ENCODE measurements at regions not wholly inside any gene's neighbourhood (a gene's known extent, or its start where the extent isn't known, plus 50 kb on each side); places are given as distances from the start of the nearest gene placed in this dataset.

GRCh38 chr5:106093134-106093533 is 1577.6 kb downstream of the EFNA5 start:
- no peak for TF ChIP-seq CTCF (IDR thresholded peaks at IDR 0.05; ENCODE audit: control extremely low read depth, extremely low read depth)
- no peaks in the 10 kb centered on the region for H3K36me3 ChIP-seq (ENCODE audit: control insufficient read depth in 4 of 4, insufficient read depth in 4 of 4, low read length in 4 of 4)
- ATAC-seq (ENCODE audit: insufficient read depth, low FRiP score) (no peak), DNase-seq (no peak)
- H3K9me3 ChIP-seq (ENCODE audit: control insufficient read depth in 4 of 4, insufficient read depth in 3 of 4, low read length in 3 of 4): no peaks in the 10 kb centered on the region
- no peak overlapping the region for H3K9ac ChIP-seq (ENCODE audit: insufficient read depth in 1 of 2, low read length in 2 of 2)
- WGBS, 2 donors: 87 to 97% methylated on average over 1 of the region's 1 CpG
- no peaks in the 10 kb centered on the region for H3K27me3 ChIP-seq (ENCODE audit: control insufficient read depth in 3 of 3, insufficient read depth in 3 of 3, low read length in 2 of 3)
- no peaks in the 10 kb centered on the region for H3K4me1 ChIP-seq (ENCODE audit: control insufficient read depth in 5 of 5, insufficient read depth in 5 of 5, low read length in 5 of 5)
- H3K4me3 ChIP-seq: no peak overlapping the region
- no peak overlapping the region for H3K27ac ChIP-seq (ENCODE audit: low read depth in 1 of 2, low read length in 1 of 2)

GRCh38 chr5:106092455-106092854 is 1578.3 kb downstream of the EFNA5 start:
- no peak for TF ChIP-seq CTCF (IDR thresholded peaks at IDR 0.05; ENCODE audit: control extremely low read depth, extremely low read depth)
- H3K9ac ChIP-seq (ENCODE audit: insufficient read depth in 1 of 2, low read length in 2 of 2): no peak overlapping the region
- no peaks in the 10 kb centered on the region for H3K27me3 ChIP-seq (ENCODE audit: control insufficient read depth in 3 of 3, insufficient read depth in 3 of 3, low read length in 2 of 3)
- H3K4me3 ChIP-seq: no peak overlapping the region
- H3K27ac ChIP-seq (ENCODE audit: low read depth in 1 of 2, low read length in 1 of 2): no peak overlapping the region
- H3K9me3 ChIP-seq (ENCODE audit: control insufficient read depth in 4 of 4, insufficient read depth in 3 of 4, low read length in 3 of 4): no peaks in the 10 kb centered on the region
- DNase-seq (no peak), ATAC-seq (ENCODE audit: insufficient read depth, low FRiP score) (no peak)
- 85 to 86% methylated on average over 1 of the region's 1 CpG for WGBS, 2 donors
- no peaks in the 10 kb centered on the region for H3K36me3 ChIP-seq (ENCODE audit: control insufficient read depth in 4 of 4, insufficient read depth in 4 of 4, low read length in 4 of 4)
- no peaks in the 10 kb centered on the region for H3K4me1 ChIP-seq (ENCODE audit: control insufficient read depth in 5 of 5, insufficient read depth in 5 of 5, low read length in 5 of 5)

- Histone ChIP-seq H3K36me3 (ENCODE audit: control insufficient read depth in 4 of 4, insufficient read depth in 4 of 4, low read length in 4 of 4) (no peaks in the 10 kb centered on the region), H3K9me3 (ENCODE audit: control insufficient read depth in 4 of 4, insufficient read depth in 3 of 4, low read length in 3 of 4) (no peaks in the 10 kb centered on the region), H3K27me3 (ENCODE audit: control insufficient read depth in 3 of 3, insufficient read depth in 3 of 3, low read length in 2 of 3) (no peaks in the 10 kb centered on the region), H3K4me3 (no peak overlapping the region), H3K4me1 (ENCODE audit: control insufficient read depth in 5 of 5, insufficient read depth in 5 of 5, low read length in 5 of 5) (no peaks in the 10 kb centered on the region), H3K27ac (ENCODE audit: low read depth in 1 of 2, low read length in 1 of 2) (no peak overlapping the region), H3K9ac (ENCODE audit: insufficient read depth in 1 of 2, low read length in 2 of 2) (no peak overlapping the region)
- ATAC-seq (ENCODE audit: insufficient read depth, low FRiP score): no peak
- no peak for TF ChIP-seq CTCF (IDR thresholded peaks at IDR 0.05; ENCODE audit: control extremely low read depth, extremely low read depth)
- DNase-seq: no peak
Measured at GRCh38 chr5:106089073-106089472, 1581.7 kb downstream of the EFNA5 start.

- ATAC-seq (ENCODE audit: insufficient read depth, low FRiP score) (no peak), DNase-seq (no peak)
- TF ChIP-seq CTCF (IDR thresholded peaks at IDR 0.05; ENCODE audit: control extremely low read depth, extremely low read depth): no peak
- no peak overlapping the region for H3K4me3 ChIP-seq
- H3K27ac ChIP-seq (ENCODE audit: low read depth in 1 of 2, low read length in 1 of 2): no peak overlapping the region
- H3K9me3 ChIP-seq (ENCODE audit: control insufficient read depth in 4 of 4, insufficient read depth in 3 of 4, low read length in 3 of 4): no peaks in the 10 kb centered on the region
- no peaks in the 10 kb centered on the region for H3K27me3 ChIP-seq (ENCODE audit: control insufficient read depth in 3 of 3, insufficient read depth in 3 of 3, low read length in 2 of 3)
- no peak overlapping the region for H3K9ac ChIP-seq (ENCODE audit: insufficient read depth in 1 of 2, low read length in 2 of 2)
- H3K36me3 ChIP-seq (ENCODE audit: control insufficient read depth in 4 of 4, insufficient read depth in 4 of 4, low read length in 4 of 4): no peaks in the 10 kb centered on the region
- no peaks in the 10 kb centered on the region for H3K4me1 ChIP-seq (ENCODE audit: control insufficient read depth in 5 of 5, insufficient read depth in 5 of 5, low read length in 5 of 5)
Measured at GRCh38 chr5:106088462-106088861, 1582.3 kb downstream of the EFNA5 start.
